ENCODE measurements at regions not wholly inside any gene's neighbourhood (a gene's known extent, or its start where the extent isn't known, plus 50 kb on each side); places are given as distances from the start of the nearest gene placed in this dataset.

DNA sequence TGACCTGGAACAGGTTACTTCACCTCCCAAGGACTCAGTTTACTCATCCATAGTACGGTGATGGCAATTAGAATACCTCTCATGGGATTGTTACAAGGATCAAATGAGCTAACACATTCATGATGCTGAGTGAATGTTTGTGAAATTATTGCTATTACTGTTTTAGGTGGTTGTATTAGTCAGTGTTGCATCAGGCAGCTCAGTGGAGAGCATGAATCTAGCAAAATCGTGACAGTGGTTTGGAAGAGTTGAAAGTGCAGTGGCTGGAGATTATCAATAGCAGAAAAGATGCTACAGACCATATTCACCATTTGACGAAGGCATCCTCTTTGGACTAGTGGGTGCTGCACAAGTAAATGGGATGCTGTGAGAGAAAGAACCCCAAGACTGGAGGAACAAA is 50.4 kb upstream of the CTNNBL1 start:
- DNase-seq: no peak

DNA sequence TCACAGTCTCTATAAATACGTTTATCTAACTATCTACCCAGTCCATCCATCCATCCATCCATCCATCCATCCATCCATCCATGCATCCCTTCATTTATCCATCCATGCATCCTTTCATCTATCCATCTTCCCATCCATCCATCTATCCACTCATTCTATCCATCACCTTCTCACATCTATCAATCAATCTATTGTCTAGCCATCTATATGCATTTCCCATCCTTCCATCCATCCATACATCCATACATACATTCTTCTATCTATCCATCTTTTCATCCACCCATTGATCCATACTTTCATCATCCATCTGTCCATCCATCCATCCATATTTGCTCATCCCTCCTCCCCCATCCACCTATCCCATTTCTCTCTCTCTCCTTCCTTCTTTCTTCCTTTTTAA is 51.6 kb upstream of the CTNNBL1 start:
- no peak for DNase-seq

DNA sequence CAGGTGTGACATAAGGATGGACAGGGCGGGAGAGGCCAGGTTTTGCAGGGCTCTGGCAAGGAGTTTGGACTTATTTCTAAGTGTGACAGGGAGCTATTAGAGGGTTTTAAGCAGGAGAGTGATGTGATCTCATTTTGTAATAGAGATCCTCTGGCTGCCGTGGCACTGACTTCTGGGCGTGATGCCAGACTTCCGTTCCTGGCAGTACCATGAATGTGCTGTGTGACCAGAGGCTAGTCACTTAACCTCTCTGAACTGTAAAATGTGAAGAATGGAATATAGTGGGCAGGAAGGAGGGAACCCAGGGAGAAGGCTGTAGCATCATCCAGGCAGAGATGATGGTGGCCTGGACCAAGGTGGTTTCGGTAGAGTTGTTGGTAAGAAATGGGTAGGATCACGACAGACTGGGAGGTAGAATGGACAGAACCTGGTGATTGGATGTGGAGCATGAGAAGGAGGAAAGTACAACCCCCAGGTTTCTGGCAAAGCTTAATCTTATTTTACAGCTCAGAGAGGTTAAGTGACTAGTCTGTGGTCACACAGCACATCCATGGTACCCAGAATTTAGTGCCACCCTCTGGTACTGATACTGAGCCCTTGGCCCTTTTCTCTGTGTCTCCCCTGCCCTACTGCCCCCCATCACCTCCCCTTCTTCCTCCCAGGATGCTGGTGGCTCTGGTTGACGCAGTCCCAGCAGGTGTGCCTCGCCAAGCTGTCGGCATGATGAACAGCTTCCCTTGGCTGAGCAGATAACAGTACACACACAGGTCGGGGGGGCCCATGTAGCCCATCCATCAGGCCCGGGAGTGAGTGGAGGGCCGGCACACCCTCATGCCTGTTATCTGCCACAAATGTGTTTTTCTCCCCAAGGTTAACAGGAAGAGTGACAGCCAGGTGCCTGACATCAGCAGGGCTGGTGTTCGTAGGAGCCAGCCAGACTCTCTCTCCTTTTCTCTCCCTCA is 52.9 kb upstream of the CTNNBL1 start:
- no peak for DNase-seq

DNA sequence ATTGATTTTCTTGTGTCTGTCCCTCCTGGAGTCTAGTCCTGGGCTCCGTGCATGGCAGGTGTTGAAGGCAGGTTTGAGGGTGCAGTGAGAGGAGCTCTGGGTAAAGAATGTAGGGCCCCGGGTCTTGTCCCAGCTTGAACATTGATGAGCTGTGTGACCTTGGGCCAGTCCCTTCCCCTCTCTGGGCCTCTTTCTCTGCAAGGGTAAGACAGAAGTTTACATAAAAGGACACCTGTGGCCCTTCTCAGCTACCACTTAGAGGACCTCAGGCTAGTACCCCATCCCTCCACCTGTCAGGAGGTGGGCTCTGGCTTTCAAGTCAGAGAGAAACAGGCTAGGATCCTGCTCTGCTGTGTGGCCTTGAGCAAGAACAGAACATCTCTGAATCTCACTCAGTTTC is 55.3 kb upstream of the CTNNBL1 start:
- DNase-seq: no peak

DNA sequence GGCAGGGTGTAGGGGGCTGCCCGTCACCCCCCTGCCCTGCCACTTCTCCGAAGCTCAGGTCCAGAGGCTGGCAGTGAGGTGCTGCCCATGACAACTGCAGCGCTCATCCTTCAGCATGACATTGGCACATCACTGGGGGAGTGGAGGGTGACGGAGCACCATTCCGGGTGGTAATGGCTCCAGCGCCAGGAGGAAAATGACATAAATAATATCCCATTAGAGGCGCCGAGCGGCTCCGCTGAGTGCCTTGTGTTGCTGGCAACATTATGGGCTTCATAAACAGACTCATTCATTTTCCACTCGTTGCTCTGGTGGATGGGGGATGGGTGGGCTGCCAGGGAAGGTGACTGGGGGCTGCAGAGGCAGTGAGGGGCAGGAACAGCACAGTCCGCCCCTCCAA is 56.9 kb upstream of the CTNNBL1 start:
- no peak for DNase-seq

DNA sequence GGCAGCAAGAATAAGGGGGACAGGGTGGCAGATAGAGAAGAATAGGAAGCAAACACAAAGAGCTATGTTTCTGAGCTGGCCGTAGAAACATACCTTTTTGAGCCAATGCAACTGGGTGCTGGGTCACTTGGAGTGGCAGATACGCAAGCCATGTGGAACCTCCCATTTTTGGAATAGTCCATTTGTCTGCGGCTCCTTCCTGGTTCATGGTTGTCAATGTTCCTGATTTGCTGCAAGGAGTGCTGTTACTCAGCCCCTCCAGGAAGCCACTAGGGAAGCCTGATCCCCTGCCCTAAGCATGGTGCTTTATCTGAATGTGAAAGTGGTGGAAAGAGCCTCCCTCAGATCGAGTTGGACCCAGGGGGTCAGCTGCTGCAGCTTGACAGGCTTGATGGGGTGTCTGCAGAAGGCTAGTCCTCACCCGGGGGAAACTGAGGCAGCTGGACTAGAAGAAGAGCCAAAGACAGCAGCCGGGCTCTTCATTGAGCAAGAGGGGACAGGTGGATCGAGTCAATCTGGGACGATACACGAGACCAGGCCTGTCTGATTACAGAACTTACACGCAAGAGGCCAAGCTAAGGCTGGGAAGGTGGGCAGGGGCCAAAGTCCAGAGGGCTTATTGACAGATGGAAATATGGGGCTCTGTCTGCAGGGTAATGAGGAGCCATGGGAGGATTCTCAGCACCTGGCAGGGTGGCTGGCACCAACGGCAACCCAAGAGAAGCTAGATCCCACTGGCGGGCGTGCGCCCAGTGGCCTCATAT is 57.4 kb upstream of the CTNNBL1 start:
- no peak for DNase-seq

DNA sequence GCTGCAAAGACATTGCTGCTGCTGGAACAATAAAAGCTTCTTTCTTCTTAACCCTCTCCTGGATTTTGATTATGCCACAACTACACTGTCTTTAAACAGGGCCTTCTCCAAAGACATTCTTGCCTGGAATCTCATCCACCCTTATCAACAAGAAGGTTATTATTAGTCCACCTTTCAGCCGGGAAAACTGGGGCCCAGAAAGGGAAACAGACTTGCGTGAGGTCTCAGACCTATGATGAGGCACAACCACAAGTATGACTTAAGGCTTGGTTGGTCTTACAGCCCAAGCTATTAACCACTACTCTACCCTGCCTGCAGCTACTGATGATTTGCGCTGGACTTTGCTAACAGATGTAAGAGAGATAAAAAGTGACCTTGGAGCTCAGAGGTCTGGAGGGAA is 62.8 kb upstream of the CTNNBL1 start:
- no peak for DNase-seq

DNA sequence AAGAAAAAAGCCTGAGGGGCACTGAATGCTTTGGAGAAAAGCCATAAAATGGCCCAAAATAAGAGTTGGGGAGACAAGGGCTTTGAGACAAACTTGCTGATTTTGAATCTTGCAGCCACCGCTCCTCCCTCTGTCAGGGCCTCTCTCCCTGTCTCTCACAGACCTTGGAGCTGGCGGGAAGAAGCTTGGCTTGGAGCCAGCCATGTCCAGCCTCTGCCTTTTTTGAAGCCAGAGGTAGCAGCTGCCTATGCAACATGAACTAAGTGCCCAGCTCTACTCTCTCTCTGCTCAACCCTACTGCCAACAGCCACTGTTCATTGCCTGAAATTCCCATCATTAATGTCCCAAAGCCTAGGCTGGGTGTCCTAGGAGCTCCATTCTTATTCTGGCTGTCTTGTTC is 63.7 kb upstream of the CTNNBL1 start:
- DNase-seq: no peak

DNA sequence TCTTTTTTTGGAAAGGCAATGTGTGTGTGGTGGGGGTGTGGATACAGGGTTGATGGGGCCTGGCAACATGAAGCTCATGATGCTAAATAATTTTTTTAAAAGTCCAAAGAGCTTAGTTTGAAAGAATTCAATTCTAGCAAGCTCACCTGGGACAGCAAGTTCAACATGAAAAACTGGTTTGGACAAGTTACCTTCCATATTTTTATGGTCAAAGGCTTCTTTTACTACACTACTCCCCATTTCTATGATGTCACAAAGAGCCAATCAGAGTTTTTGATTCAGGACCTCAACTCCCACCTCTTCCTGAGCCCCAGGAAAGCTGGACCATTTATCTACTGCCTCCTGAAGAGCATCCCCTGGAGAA is 66.1 kb upstream of the CTNNBL1 start:
- no peak for DNase-seq

DNA sequence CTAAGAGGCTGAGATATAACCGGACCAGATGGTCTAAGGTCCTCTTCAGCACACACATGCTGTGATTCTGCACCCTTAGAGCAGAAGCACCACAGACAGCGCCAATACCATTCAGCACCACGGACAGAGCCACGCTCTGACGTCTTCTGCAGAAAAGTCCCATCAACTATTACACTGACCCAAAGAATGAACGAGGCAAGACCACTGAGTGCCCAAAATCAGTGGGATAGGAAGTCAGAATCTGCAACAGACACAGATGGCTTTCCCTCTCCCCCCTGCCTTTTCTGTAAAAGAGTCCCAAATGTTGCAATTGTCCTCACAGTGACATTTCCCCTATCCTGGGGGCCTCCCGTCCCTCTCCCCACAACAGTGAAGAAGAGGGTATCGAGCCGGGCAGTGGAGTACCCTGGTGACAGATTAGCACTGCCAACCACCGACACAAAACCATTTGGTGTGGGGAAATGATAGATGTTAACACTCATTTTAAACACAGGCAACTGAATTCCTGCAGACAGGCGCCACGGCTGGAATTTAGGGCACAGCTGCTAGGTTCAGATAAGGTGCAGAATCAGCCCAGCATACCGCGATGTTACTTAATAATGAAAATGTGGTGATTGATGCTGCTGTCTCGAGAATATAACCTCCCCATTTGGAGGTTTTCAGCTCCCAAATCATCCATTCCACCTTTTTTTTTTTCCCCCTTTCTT is 66.6 kb upstream of the CTNNBL1 start:
- peak; percentile 57 to 72 for DNase-seq

DNA sequence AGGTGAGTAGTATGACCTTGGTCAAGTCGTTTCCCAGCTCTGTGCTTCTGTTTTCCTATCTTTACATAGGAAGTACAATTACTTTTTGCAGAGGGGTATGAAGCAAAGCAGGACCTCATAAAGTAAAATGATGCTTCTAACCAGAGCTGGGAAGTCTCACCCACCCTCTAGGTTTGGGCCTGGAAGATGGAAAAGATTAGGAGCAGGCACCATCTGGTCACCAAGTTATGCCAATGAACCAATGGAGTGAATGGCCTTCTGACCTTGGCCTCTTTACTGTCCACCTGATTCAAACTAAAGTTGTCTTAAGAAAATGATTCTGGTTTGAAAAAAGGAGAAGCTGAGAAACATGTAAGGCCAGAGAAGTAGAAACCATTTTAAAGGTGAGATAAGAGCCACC is 68.9 kb upstream of the CTNNBL1 start:
- DNase-seq: no peak

DNA sequence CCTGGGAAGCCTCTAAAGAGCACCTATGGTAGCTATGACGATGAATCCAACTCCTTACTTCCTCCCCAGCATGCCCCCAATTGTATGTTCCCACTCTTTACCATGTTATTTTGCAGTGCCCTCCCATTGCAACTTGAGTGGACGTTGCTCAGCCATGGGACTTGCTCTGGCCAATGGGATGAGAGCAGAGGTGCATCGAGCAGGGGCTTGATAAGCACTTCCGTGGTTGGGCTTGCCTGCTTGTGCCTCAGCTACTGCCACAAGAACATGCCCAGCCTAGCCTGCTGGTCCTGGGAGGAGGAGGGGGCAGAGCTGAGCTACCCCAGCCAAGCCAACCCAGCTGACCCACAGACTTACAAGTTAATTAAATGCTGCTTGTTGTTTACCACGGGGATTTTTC is 71.1 kb upstream of the CTNNBL1 start:
- no peak for DNase-seq

DNA sequence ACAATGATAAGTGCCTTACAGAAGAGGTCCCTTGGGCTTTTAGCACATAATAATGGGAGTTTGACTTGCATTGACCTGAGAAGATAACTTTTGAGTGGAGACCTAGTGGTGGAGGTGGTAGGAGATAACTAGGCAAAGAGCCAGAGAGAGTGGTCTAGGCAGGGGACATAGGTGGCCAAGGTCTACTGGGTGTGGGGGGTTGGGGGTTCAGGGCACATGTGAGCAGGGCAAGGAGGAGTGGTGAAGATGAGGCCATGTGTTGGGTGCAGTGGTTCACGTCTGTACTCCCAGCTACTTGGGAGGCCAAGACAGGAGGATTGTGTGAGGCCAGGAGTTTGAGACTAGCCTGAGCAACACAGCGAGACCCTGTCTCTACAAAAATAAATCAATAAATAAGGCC is 74.3 kb upstream of the CTNNBL1 start:
- DNase-seq: no peak

DNA sequence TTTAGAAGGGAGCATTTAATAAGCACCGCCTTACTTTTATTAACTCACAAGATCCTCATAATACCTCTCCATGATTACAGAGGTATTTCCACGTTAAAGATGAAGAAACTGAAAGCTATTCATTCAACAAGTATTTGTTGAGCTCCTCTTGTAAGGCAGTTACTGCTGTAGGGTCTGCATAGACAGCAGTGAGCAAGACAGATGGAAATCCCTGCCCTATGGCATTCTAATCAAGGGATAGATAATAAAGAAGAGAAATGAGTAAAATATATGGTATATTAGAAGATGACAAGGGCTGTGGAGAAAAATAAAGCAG is 77.8 kb upstream of the CTNNBL1 start:
- no peak for DNase-seq

DNA sequence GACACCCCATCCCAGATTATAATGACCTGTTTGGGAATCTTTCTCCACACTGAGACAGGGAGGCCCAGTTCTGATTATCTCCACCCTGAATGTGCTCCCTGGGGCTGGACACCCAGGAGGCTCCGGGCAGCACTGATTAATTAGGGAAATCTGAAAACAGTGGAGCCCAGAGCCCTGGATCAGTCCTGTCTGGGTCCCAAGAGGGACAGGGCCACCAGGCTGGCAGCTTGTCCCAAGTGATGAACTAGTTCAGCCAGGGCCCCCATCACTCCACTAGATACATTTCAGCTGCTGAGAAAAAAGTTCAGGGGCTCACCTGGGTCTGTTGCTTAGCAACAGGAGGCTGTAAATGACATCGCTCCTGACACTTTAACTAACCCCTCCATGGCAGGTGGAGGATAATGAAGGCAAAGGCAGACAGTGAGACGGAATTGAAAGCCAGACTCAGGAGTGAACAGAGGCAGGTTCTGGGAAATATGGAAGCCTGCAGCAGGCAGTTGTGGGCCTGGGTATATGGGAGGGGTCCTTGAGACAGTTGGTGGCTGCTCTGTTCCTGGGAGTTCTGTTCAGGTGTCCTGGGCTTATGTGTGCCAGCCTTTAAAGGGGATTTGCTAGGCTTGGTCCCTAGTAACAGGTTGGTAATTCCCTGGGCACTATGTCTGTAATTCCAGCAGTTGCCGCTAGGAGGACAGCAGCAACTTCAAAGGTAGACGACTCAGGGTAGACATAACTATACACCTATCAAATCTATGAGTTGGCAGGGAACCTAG is 78.3 kb upstream of the CTNNBL1 start:
- peak in 1 of 2 donors; percentile 7 for DNase-seq

DNA sequence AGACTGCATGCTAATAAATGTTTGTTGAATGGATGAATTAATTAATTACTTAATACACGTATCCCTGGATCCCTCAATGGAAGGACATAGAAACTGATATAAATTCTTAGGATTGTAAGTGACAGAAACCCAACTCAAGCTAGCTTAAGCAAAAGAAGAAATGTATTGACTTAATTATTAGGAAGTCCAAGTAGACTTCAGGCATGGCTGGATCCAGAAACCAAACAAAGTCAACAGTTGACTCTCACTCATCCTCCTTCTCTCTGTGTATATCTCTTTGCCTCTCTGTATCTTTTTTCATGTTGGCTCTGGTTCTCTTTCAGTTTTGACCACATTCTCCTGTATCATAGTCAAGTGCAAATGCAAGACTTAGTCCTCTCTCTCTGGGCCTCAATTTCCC is 82.0 kb upstream of the CTNNBL1 start:
- DNase-seq: no peak

DNA sequence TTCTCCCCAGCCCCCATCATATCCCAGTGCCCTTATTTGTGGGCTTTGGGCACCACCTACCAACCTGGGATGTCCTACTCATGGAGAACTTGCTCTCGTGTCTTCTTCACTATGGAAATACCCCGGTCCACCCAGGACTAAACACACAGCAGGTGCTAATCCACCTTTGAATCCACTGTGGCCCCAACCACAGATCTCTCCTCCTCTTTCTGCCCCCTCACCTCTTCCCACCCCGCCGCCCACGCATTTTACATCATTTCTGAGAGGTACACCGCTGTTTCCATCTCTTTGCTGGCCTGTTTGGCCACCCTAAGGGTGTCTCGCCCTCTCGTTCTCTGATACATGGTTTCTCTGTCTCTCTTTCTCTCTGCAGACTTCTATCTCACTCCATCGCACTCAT is 82.5 kb upstream of the CTNNBL1 start:
- no peak for DNase-seq

DNA sequence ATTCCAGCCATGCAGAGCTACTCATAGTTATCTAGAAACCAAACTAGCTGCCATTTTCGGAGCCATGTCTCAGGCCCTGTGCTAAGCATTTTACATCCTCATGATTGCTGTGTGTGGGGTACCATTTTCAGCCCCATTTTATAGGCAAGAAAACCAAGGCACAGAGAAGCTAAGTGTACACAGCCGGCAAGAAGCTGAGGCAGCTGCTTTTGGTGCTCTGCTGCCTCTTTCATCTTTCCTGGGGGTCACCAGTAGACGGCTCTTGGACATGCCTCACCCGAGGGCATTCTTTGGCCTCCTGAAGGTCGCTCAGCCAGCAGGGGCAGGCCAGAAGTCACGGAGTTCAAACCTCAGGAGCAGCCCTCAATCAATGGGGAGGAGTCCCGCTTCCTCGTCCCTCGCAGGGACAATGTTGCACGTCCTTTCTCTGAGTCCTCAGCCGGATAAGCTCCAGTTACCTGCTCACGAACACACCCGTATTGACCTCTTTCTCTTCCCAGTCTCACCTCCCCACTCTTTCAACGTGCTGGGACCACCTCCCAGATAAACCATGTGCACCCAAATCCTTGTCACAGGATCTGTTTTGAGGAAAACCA is 82.6 kb upstream of the BLCAP start:
- no peak for DNase-seq

DNA sequence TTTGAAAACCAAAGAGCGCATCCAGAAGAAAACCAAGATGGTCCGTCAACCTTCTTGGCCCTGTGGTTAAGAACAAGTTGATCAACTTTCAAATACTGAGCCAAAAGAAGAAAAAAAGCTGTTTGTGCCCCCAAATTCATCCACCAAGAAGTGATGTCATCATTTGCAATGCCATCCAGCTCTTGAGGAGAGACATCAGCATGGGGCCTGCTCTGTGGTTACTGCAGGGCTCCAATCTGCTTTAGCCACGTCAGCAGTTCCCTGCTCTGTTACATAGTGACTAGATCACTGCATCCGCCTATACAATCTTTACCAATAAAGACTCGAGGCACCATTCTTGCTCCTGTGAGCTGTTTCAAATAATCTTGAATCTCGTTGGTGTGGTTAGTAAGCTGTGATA is 75.0 kb upstream of the BLCAP start:
- DNase-seq: no peak

DNA sequence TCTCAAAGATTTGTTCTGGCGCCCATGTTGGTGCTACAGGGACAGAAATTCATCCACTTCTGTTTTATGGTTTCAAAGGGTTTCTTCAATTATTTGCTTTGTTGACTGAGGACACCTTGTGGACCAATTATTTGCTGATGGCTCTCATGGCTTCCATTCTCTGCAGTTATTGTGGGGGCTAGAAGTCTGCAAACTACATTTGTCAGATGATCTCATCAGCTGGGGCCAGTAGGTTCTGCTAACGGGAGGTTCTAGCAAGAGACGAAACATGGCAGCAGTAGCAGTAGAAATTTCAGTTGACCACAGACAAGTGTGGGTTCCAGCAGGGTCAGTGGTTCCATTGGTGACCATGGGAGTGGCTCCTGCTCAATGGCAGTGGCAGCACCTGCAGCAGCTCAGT is 72.8 kb upstream of the BLCAP start:
- no peak for DNase-seq

DNA sequence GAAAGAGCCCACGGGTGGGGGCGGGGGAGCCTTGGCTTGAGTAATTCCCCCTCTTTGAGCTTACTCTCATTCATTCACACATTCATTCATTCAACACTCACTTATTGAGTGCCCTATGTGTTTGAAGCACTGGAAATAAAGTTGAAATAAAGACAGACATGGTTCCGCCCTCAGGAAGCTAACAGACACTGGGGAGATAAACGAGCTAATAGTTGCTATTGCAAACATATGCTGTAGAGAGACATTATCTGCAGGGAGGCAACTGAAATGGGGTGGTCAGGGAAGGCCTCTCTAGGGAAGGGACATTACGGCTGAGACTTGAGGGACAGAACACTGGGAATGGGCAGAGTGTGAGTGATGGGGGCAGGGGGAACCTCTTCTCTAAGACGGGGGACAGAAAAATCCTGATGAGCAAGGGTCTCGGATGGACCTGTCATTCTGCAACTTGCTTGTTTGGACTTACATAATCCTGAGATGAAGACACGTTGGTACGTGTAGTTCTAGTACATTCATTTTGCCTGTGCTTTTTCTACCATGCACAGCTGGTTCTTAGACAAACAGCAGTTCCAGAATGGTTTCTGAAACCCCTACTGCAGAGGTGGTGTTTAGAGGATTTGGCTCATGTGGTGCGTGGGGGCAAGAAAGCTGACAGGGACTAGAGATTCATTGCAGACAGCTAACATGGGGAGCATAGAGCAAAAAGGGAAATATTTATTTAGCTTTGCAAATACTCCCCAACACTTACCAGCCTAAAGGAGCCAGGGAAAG is 71.1 kb upstream of the BLCAP start:
- no peak for DNase-seq
